Osteocyte (in vitro differentiated cells): ENCODE measurements at regions not wholly inside any gene's neighbourhood (a gene's known extent, or its start where the extent isn't known, plus 50 kb on each side); places are given as distances from the start of the nearest gene placed in this dataset.

Source experiments
- DNase-seq: peaks from one replicate; pipeline ENCODE4 v3.0.0; 2021; ENCODE audit warnings: mixed read lengths; ENCODE audit not compliant: unreplicated experiment; ENCODE audit errors: extremely low spot score
- H3K27ac Mint-ChIP-seq: one replicate; pipeline ENCODE4 v1.8.0; 2021; ENCODE audit warnings: mild to moderate bottlenecking, mixed read lengths; ENCODE audit not compliant: unreplicated experiment
- H3K27me3 Mint-ChIP-seq: one replicate; pipeline ENCODE4 v1.8.0; 2021; ENCODE audit warnings: mixed read lengths; ENCODE audit not compliant: unreplicated experiment
- H3K36me3 Mint-ChIP-seq: one replicate; pipeline ENCODE4 v1.8.0; 2021; ENCODE audit warnings: mixed read lengths; ENCODE audit not compliant: unreplicated experiment
- H3K4me1 Mint-ChIP-seq: one replicate; pipeline ENCODE4 v1.8.0; 2021; ENCODE audit warnings: mixed read lengths; ENCODE audit not compliant: unreplicated experiment
- H3K4me3 Mint-ChIP-seq: one replicate; pipeline ENCODE4 v1.8.0; 2021; ENCODE audit warnings: mild to moderate bottlenecking, moderate library complexity, mixed read lengths; ENCODE audit not compliant: unreplicated experiment
- H3K9me3 Mint-ChIP-seq: one replicate; pipeline ENCODE4 v1.8.0; 2021; ENCODE audit warnings: mixed read lengths; ENCODE audit not compliant: unreplicated experiment
- CTCF ChIP-seq: fragments of 200-600 bp; sonication (generic); IDR thresholded peaks from 2 replicates; pipeline ENCODE4 v1.5.0; 2021; ENCODE audit warnings: antibody characterized with exemption, mild to moderate bottlenecking, moderate library complexity

- Mint-ChIP-seq H3K4me1 (peaks cover 1% of the 10 kb centered on the region), H3K4me3 (no peak overlapping the region), H3K27ac (no peak overlapping the region), H3K27me3 (peaks cover 22% of the 10 kb centered on the region), H3K36me3 (no peaks in the 10 kb centered on the region), H3K9me3 (no peaks in the 10 kb centered on the region)
- no peak for TF ChIP-seq CTCF
- no peak for DNase-seq
Measured at GRCh38 chr4:100948911-100949310, 398.4 kb downstream of the PPP3CA start.

DNA sequence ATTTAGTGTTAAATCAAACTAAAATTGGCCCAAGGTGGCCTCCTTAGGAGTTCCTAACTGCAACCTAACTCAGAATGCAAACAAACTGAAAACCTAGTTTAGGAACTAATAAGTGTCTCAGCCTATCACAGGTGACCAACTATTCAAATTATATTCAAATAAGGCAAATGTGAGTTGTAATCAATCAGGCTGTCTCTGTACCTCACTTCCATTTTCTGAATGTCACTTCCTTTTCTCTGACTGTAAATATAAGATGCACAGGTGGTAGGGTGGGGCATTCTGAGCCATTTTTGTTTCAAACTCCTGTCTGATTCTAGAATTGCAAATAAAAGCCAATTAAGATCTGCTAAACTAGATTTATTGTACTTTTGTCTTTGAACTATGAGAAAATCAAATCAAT is 401.5 kb downstream of the PPP3CA start:
- H3K36me3 Mint-ChIP-seq, result no peaks in the 10 kb centered on the region
- H3K4me3 Mint-ChIP-seq, result no peak overlapping the region
- peaks cover 23% of the 10 kb centered on the region for H3K27me3 Mint-ChIP-seq
- no peak for DNase-seq
- H3K27ac Mint-ChIP-seq, result no peak overlapping the region
- peaks cover 16% of the 10 kb centered on the region for H3K9me3 Mint-ChIP-seq
- no peaks in the 10 kb centered on the region for H3K4me1 Mint-ChIP-seq
- TF ChIP-seq CTCF, result no peak

- Mint-ChIP-seq H3K4me3 (no peak overlapping the region), H3K4me1 (no peaks in the 10 kb centered on the region), H3K9me3 (peaks cover 14% of the 10 kb centered on the region), H3K36me3 (no peaks in the 10 kb centered on the region), H3K27me3 (peaks cover 10% of the 10 kb centered on the region), H3K27ac (no peak overlapping the region)
- no peak for DNase-seq
- no peak for TF ChIP-seq CTCF
Measured at GRCh38 chr4:100938698-100939097, 408.6 kb downstream of the PPP3CA start.

- Mint-ChIP-seq H3K27ac (no peak overlapping the region), H3K9me3 (no peaks in the 10 kb centered on the region), H3K4me1 (peaks cover 5% of the 10 kb centered on the region), H3K27me3 (peaks cover 4% of the 10 kb centered on the region), H3K36me3 (no peaks in the 10 kb centered on the region), H3K4me3 (no peak overlapping the region)
- no peak for DNase-seq
- TF ChIP-seq CTCF, result no peak
Measured at GRCh38 chr4:100936661-100937375, 410.5 kb downstream of the PPP3CA start.

- Mint-ChIP-seq H3K4me1 (peaks cover 5% of the 10 kb centered on the region), H3K27ac (no peak overlapping the region), H3K4me3 (no peak overlapping the region), H3K36me3 (no peaks in the 10 kb centered on the region), H3K27me3 (peaks cover 6% of the 10 kb centered on the region), H3K9me3 (no peaks in the 10 kb centered on the region)
- no peak for DNase-seq
- peak; percentile 47 for TF ChIP-seq CTCF
Measured at GRCh38 chr4:100935090-100935489, 412.2 kb downstream of the PPP3CA start.
